Activated CD4-positive, alpha-beta T cell treated with anti-CD3 and anti-CD28 coated beads for 36 hours (primary cell): ENCODE measurements at regions not wholly inside any gene's neighbourhood (a gene's known extent, or its start where the extent isn't known, plus 50 kb on each side); places are given as distances from the start of the nearest gene placed in this dataset.
A peak's percentile ranks its signal among the peaks of the same experiment; 100 is the strongest.

Source experiments
- ATAC-seq: fragments of 200-7000 bp; cut with Tn5 transposase; one replicate; pipeline ENCODE4 v1.10.0; 2021; ENCODE audit warnings: mild to moderate bottlenecking, moderate library complexity
- CTCF ChIA-PET: fragments of 350-600 bp; sonication (Branson Sonifier 250); formaldehyde crosslinking; loops from one replicate; lab custom pipeline; 2021; ENCODE audit warnings: antibody characterized with exemption; lab: Charles Lee
- POLR2A ChIA-PET: fragments of 350-600 bp; sonication (Branson Sonifier 250); formaldehyde crosslinking; loops from one replicate; lab custom pipeline; 2021; ENCODE audit warnings: antibody characterized with exemption, inconsistent platforms; lab: Charles Lee
- DNase-seq: peaks from one replicate; pipeline ENCODE4 v3.0.0-alpha.2; 2020
- H3K27ac Mint-ChIP-seq: one replicate; pipeline ENCODE4 v1.8.0; 2021; ENCODE audit warnings: mixed read lengths
- H3K27me3 Mint-ChIP-seq: one replicate; pipeline ENCODE4 v1.8.0; 2021; ENCODE audit warnings: mixed read lengths
- H3K36me3 Mint-ChIP-seq: one replicate; pipeline ENCODE4 v1.8.0; 2021; ENCODE audit warnings: low read depth, mixed read lengths
- H3K4me1 Mint-ChIP-seq: one replicate; pipeline ENCODE4 v1.8.0; 2021; ENCODE audit warnings: mixed read lengths
- H3K4me3 Mint-ChIP-seq: one replicate; pipeline ENCODE4 v1.8.0; 2021; ENCODE audit warnings: mild to moderate bottlenecking, moderate library complexity, mixed read lengths
- H3K9me3 Mint-ChIP-seq: one replicate; pipeline ENCODE4 v1.8.0; 2021; ENCODE audit warnings: low read depth, mixed read lengths
- intact Hi-C, 2 experiments: fragments of 100-400 bp; cut with DNase I in 1 of 2; cut with micrococcal nuclease in 1 of 2; formaldehyde crosslinking; loops; one replicate each; pipeline versions ENCODE4 v1.14.2 to v1.15.1; 2022 to 2024; cut with DNase I, micrococcal nuclease

- no peak for DNase-seq
- Mint-ChIP-seq H3K27me3 (no peaks in the 10 kb centered on the region), H3K36me3 (no peaks in the 10 kb centered on the region), H3K27ac (no peak overlapping the region), H3K4me1 (peaks cover 8% of the 10 kb centered on the region), H3K9me3 (no peaks in the 10 kb centered on the region), H3K4me3 (no peak overlapping the region)
- POLR2A ChIA-PET, result no interaction called here
- CTCF ChIA-PET, result no interaction called here
- intact Hi-C loops, result no loop called here
- ATAC-seq, result no peak
These were observed 518.0 kb upstream of the MEF2C start for GRCh38 chr5:89401012-89401411.

GRCh38 chr5:89399548-89399947 lies 516.6 kb upstream of the MEF2C start:
- intact Hi-C loops, result no loop called here
- DNase-seq (no peak), ATAC-seq (no peak)
- H3K4me3 Mint-ChIP-seq, result no peak overlapping the region
- no peaks in the 10 kb centered on the region for H3K27me3 Mint-ChIP-seq
- H3K9me3 Mint-ChIP-seq, result no peaks in the 10 kb centered on the region
- CTCF ChIA-PET, result interaction anchor here (0.6 to 1.1 kb wide), 2 partner anchors 10 to 38 kb away, joined by 3 read pairs; no protein-coding TSS in a partner anchor
- POLR2A ChIA-PET, result no interaction called here
- no peaks in the 10 kb centered on the region for H3K36me3 Mint-ChIP-seq
- H3K4me1 Mint-ChIP-seq, result peaks cover 13% of the 10 kb centered on the region
- H3K27ac Mint-ChIP-seq, result no peak overlapping the region

DNA sequence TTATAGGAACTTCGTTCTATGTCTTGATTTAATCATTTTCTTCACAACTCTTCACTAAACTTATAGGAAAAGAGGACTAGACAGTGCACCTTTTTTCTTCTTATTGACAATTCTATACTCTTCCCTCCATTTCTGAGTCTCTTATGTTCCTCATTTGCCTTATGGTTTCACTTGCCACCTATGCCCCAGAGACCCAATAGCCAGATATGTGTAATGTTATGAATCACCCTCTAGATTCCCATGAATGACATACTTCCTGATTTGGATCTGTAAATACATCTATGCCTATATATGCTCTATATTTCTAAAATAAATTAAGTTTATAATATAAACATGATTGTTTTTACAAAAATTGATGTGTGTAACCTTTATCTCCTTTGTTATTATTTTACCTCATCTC lies 514.1 kb upstream of the MEF2C start:
- Mint-ChIP-seq H3K9me3 (no peaks in the 10 kb centered on the region), H3K4me3 (no peak overlapping the region), H3K36me3 (no peaks in the 10 kb centered on the region), H3K27me3 (no peaks in the 10 kb centered on the region), H3K4me1 (peaks cover 13% of the 10 kb centered on the region), H3K27ac (peak overlapping the region; percentile 7)
- intact Hi-C loops, result no loop called here
- no peak for ATAC-seq
- POLR2A ChIA-PET, result no interaction called here
- CTCF ChIA-PET, result no interaction called here
- no peak for DNase-seq

GRCh38 chr5:89396278-89396954 lies 513.4 kb upstream of the MEF2C start:
- ATAC-seq (no peak), DNase-seq (no peak)
- POLR2A ChIA-PET, result no interaction called here
- H3K4me1 Mint-ChIP-seq, result peaks cover 13% of the 10 kb centered on the region
- no peak overlapping the region for H3K4me3 Mint-ChIP-seq
- no peaks in the 10 kb centered on the region for H3K27me3 Mint-ChIP-seq
- CTCF ChIA-PET, result no interaction called here
- H3K9me3 Mint-ChIP-seq, result no peaks in the 10 kb centered on the region
- H3K36me3 Mint-ChIP-seq, result no peaks in the 10 kb centered on the region
- H3K27ac Mint-ChIP-seq, result no peak overlapping the region
- intact Hi-C loops, result no loop called here

DNA sequence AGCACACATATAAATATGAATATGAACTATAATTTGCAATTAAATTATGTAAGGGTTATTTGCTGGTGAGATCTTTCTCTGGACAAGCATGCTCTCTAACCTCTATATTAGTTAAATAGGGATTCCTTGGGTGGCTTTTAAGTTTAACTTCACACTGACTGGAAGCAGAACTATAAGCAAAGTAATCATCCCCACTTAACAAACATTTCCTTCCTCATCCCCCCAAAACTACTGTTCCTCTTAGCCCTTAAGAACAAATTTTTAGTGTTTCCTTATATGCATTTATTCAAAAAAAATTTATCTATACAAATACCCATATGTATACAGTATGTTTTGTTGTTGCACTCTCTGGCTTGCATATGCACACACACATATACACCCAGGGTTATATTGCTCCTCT lies 512.1 kb upstream of the MEF2C start:
- intact Hi-C loops, result no loop called here
- H3K27me3 Mint-ChIP-seq, result no peaks in the 10 kb centered on the region
- no peak overlapping the region for H3K4me3 Mint-ChIP-seq
- POLR2A ChIA-PET, result no interaction called here
- H3K27ac Mint-ChIP-seq, result no peak overlapping the region
- CTCF ChIA-PET, result no interaction called here
- no peaks in the 10 kb centered on the region for H3K9me3 Mint-ChIP-seq
- no peaks in the 10 kb centered on the region for H3K36me3 Mint-ChIP-seq
- DNase-seq (no peak), ATAC-seq (no peak)
- peaks cover 13% of the 10 kb centered on the region for H3K4me1 Mint-ChIP-seq

GRCh38 chr5:89388872-89389271 lies 505.9 kb upstream of the MEF2C start:
- no peak overlapping the region for H3K27ac Mint-ChIP-seq
- H3K36me3 Mint-ChIP-seq, result no peaks in the 10 kb centered on the region
- intact Hi-C loops, result no loop called here
- no peaks in the 10 kb centered on the region for H3K27me3 Mint-ChIP-seq
- no peaks in the 10 kb centered on the region for H3K9me3 Mint-ChIP-seq
- H3K4me3 Mint-ChIP-seq, result no peak overlapping the region
- CTCF ChIA-PET, result interaction anchor here (0.6 to 0.7 kb wide), 2 partner anchors 183 to 966 kb away, joined by 3 to 7 read pairs; no protein-coding TSS in a partner anchor
- ATAC-seq (no peak), DNase-seq (no peak)
- H3K4me1 Mint-ChIP-seq, result no peaks in the 10 kb centered on the region
- POLR2A ChIA-PET, result no interaction called here

DNA sequence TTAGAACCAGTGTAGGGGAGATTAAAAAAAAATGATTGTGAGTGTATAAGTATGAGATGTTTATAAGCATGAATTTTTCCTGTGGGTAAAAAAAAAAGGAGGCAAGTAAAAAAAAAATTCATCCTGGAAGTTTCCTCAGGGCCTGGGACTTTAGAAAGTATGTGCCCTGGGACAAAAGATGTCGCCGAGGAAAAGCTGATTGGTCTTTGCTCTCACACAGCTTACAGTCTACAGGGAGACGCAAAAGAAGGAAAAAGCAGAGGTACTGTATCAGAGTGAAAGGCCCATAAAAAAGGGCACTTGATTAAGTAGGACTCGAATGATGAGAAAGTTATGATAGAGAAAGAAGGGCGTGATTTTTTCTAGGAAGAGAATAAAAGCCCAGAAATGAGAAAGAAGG lies 501.4 kb upstream of the MEF2C start:
- DNase-seq, result no peak
- Mint-ChIP-seq H3K9me3 (peaks cover 1% of the 10 kb centered on the region), H3K36me3 (no peaks in the 10 kb centered on the region), H3K27me3 (no peaks in the 10 kb centered on the region), H3K4me3 (no peak overlapping the region), H3K27ac (no peak overlapping the region), H3K4me1 (no peaks in the 10 kb centered on the region)
- ChIA-PET POLR2A (no interaction called here), CTCF (interaction anchor here (0.6 kb wide), 1 partner anchor 63 kb away, joined by 4 read pairs; no protein-coding TSS in a partner anchor)
- intact Hi-C loops, result no loop called here
- no peak for ATAC-seq

- Mint-ChIP-seq H3K4me1 (no peaks in the 10 kb centered on the region), H3K4me3 (no peak overlapping the region), H3K9me3 (peaks cover 1% of the 10 kb centered on the region), H3K36me3 (no peaks in the 10 kb centered on the region), H3K27ac (no peak overlapping the region), H3K27me3 (no peaks in the 10 kb centered on the region)
- no peak for DNase-seq
- intact Hi-C loops, result no loop called here
- ATAC-seq, result no peak
- POLR2A ChIA-PET, result no interaction called here
- CTCF ChIA-PET, result no interaction called here
These were observed 497.7 kb upstream of the MEF2C start for GRCh38 chr5:89380635-89381034.

DNA sequence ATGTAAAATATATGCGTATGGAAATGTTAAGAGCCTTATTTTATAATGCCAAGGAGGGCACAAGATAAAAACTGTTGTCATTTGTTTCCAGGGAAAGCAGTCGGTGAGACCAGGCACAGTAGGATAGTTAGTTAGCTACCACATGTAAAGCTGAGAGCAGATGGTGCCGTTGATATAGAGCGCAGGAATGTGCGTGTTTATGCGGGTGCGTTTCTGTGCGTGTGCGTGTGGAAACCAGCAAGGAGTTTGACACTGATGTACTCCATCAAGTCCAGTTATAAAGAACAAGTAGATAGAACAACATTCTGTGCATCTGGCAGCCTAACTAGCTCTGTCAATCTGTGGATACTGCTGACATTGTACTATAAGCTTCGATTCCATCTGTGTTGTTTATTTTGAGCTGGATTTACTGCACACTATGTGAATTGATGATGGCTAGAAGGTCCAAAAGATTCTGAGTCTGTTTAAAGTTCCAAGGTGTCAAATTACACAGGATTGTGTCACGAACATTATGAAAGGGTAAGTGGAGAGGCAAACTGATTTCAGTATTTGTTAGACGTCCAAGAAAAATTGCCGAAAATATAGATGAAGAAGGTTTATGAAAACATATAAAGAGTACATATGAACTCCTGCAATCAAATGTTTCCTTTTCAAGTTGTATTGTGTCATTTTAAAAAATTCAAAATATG lies 494.9 kb upstream of the MEF2C start:
- intact Hi-C loops, result no loop called here
- ChIA-PET POLR2A (no interaction called here), CTCF (no interaction called here)
- DNase-seq (no peak), ATAC-seq (no peak)
- peaks cover 1% of the 10 kb centered on the region for H3K9me3 Mint-ChIP-seq
- no peaks in the 10 kb centered on the region for H3K27me3 Mint-ChIP-seq
- no peak overlapping the region for H3K4me3 Mint-ChIP-seq
- H3K4me1 Mint-ChIP-seq, result no peaks in the 10 kb centered on the region
- H3K27ac Mint-ChIP-seq, result no peak overlapping the region
- no peaks in the 10 kb centered on the region for H3K36me3 Mint-ChIP-seq

DNA sequence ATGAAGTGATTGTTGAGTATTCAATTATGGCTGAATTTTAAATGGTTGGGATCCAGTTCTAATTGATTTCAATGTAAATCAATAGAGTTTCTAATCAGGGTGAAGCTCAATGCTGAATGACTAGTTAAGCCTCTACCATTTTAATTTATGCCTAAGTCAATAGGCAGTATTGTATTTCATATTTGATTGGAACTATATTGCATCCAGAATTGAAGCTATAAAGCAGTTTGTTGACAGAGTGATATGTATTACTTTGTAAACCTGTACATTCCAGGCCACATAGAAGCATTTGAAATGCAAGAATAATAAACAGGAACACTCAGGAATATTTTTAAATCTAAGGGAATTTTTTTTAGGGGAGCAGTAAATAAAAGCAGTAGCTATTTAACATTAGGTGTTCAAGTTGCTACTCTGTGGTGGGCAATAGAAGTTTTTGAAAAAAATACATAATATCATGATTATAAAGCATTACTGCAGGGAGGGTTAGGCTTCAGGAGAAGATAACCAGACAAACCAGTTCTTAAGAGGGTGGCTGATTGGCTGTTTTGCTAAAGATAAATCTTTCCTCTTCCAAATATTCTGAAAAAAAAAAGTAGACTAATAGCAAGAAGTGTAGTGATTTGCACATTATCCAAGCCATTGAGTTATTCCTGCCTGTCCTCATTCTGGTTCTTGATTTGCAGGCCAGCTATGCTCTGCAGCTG lies 492.0 kb upstream of the MEF2C start:
- ATAC-seq (no peak), DNase-seq (no peak)
- H3K36me3 Mint-ChIP-seq, result no peaks in the 10 kb centered on the region
- H3K4me1 Mint-ChIP-seq, result no peaks in the 10 kb centered on the region
- H3K27ac Mint-ChIP-seq, result no peak overlapping the region
- ChIA-PET POLR2A (no interaction called here), CTCF (interaction anchor here (0.7 kb wide), 1 partner anchor 32 kb away, joined by 3 read pairs; no protein-coding TSS in a partner anchor)
- peaks cover 1% of the 10 kb centered on the region for H3K9me3 Mint-ChIP-seq
- intact Hi-C loops, result no loop called here
- no peaks in the 10 kb centered on the region for H3K27me3 Mint-ChIP-seq
- H3K4me3 Mint-ChIP-seq, result no peak overlapping the region

DNA sequence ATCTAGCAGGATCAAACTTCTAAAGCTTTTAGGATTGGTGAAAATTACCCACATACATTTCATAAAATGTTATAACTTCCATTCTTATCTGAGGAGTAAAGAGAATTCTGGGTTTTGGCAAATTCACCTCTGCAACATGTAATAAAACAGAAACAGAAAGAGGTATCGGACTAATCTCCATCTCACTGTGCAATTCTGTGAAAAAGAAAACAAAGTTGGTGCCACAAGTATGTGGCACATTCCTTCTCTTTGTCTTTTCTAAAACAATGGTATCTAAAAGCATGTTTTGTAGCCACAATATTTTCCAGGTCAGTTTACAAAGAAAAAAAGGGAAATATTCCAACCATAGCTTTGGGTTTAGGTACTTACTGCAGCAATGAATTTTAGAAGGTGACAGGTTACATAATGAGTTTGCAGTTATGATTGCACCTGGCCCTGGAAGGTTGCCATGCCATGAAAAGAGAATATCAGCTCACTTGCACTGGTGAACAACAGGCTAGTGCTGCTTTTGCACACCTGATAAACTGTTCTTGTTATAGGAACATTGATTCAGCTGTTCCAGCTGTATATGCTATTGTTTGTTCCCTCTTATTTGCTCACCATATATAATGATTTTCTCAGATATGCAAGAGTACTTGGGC lies 491.3 kb upstream of the MEF2C start:
- Mint-ChIP-seq H3K27ac (no peak overlapping the region), H3K9me3 (no peaks in the 10 kb centered on the region), H3K4me1 (no peaks in the 10 kb centered on the region), H3K27me3 (no peaks in the 10 kb centered on the region), H3K4me3 (no peak overlapping the region), H3K36me3 (no peaks in the 10 kb centered on the region)
- no peak for ATAC-seq
- ChIA-PET POLR2A (no interaction called here), CTCF (interaction anchor here (0.7 kb wide), 1 partner anchor 31 kb away, joined by 3 read pairs; no protein-coding TSS in a partner anchor)
- DNase-seq, result no peak
- intact Hi-C loops, result no loop called here
